CD14-positive monocyte (primary cell): ENCODE measurements at regions not wholly inside any gene's neighbourhood (a gene's known extent, or its start where the extent isn't known, plus 50 kb on each side); places are given as distances from the start of the nearest gene placed in this dataset.

ENCODE experiments used
- DNase-seq, 3 donors: peaks; one replicate each; pipeline ENCODE4 v3.0.0-alpha.2; 2011 to 2022
- H2AFZ ChIP-seq: 2 replicates; pipeline ENCODE4 v1.6.0; 2012; ENCODE audit warnings: mild to moderate bottlenecking, low read depth, low read length, inconsistent platforms; ENCODE audit not compliant: insufficient read depth, poor library complexity, severe bottlenecking
- H3K27ac ChIP-seq, 2 donors: 1 replicate in 1 of 2; 2 replicates in 1 of 2; pipeline ENCODE4 v1.5.1; 2012 to 2013; ENCODE audit warnings: low read length in 2 of 2, control low read depth in 1 of 2, inconsistent platforms in 1 of 2, low read depth in 1 of 2, mild to moderate bottlenecking in 1 of 2
- H3K27me3 ChIP-seq, 2 donors: one replicate each; pipeline versions ENCODE4 v1.6.0 to v1.6.1; 2011 to 2013; ENCODE audit warnings: low read length in 2 of 2; ENCODE audit not compliant: control insufficient read depth in 2 of 2, insufficient read depth in 2 of 2
- H3K36me3 ChIP-seq, 2 donors: replicated peaks in 1 of 2; 1 replicate in 1 of 2; 2 replicates in 1 of 2; pipeline versions ENCODE4 v1.5.1 to v1.6.1; 2012 to 2013; ENCODE audit warnings: low read length in 2 of 2, control low read depth in 1 of 2, inconsistent platforms in 1 of 2, mild to moderate bottlenecking in 1 of 2; ENCODE audit not compliant: insufficient read depth in 2 of 2, control insufficient read depth in 1 of 2
- H3K4me1 ChIP-seq, 2 donors: 1 replicate in 1 of 2; 2 replicates in 1 of 2; pipeline versions ENCODE4 v1.5.1 to v1.6.1; 2012 to 2013; ENCODE audit warnings: low read length in 2 of 2, control low read depth in 1 of 2, inconsistent platforms in 1 of 2, mild to moderate bottlenecking in 1 of 2, moderate library complexity in 1 of 2; ENCODE audit not compliant: insufficient read depth in 2 of 2, control insufficient read depth in 1 of 2
- H3K4me2 ChIP-seq: replicated peaks from 2 replicates; pipeline ENCODE3; 2012; ENCODE audit warnings: low read length, moderate library complexity, mild to moderate bottlenecking; ENCODE audit not compliant: poor library complexity, severe bottlenecking; ENCODE audit errors: extremely low read depth
- H3K4me3 ChIP-seq, 3 experiments: fragments of 200-600 bp in 1 of 3; sonication (generic) in 1 of 3; replicated peaks in 1 of 3; 1 replicate in 2 of 3; 2 replicates in 1 of 3; pipeline ENCODE4 v1.5.1; 2011 to 2013; ENCODE audit warnings: low read length in 3 of 3, mild to moderate bottlenecking in 3 of 3, control low read depth in 2 of 3, low read depth in 2 of 3, inconsistent platforms in 1 of 3, moderate library complexity in 1 of 3
- H3K79me2 ChIP-seq: 2 replicates; pipeline ENCODE4 v1.6.0; 2012; ENCODE audit warnings: mild to moderate bottlenecking, control low read depth, inconsistent platforms, low read length, moderate library complexity; ENCODE audit not compliant: insufficient read depth
- H3K9ac ChIP-seq: 2 replicates; pipeline ENCODE4 v1.6.0; 2017; ENCODE audit warnings: low read length, mild to moderate bottlenecking; ENCODE audit not compliant: insufficient read depth, poor library complexity, severe bottlenecking
- H3K9me3 ChIP-seq, 2 donors: replicated peaks in 1 of 2; 1 replicate in 1 of 2; 2 replicates in 1 of 2; pipeline versions ENCODE4 v1.5.1 to v1.6.1; 2012 to 2013; ENCODE audit warnings: low read length in 2 of 2, control low read depth in 1 of 2; ENCODE audit not compliant: control insufficient read depth in 1 of 2, insufficient read depth in 1 of 2
- H4K20me1 ChIP-seq: 2 replicates; pipeline ENCODE4 v1.6.0; 2012; ENCODE audit warnings: mild to moderate bottlenecking, low read length, control low read depth, moderate library complexity; ENCODE audit not compliant: insufficient read depth
- H3K27ac Mint-ChIP-seq, 7 donors: one replicate each; pipeline ENCODE4 v1.8.0; 2020; ENCODE audit warnings: mild to moderate bottlenecking in 7 of 7, mixed read lengths in 7 of 7, moderate library complexity in 6 of 7, inconsistent platforms in 2 of 7
- H3K27me3 Mint-ChIP-seq, 3 donors: one replicate each; pipeline ENCODE4 v1.8.0; 2021 to 2022; ENCODE audit warnings: low read depth in 3 of 3, mild to moderate bottlenecking in 3 of 3, mixed read lengths in 3 of 3, moderate library complexity in 3 of 3, inconsistent platforms in 1 of 3
- H3K36me3 Mint-ChIP-seq, 2 donors: one replicate each; pipeline ENCODE4 v1.8.0; 2020; ENCODE audit warnings: mixed read lengths in 2 of 2, inconsistent platforms in 1 of 2, mild to moderate bottlenecking in 1 of 2
- H3K4me1 Mint-ChIP-seq: one replicate; pipeline ENCODE4 v1.8.0; 2020; ENCODE audit warnings: mild to moderate bottlenecking, mixed read lengths
- H3K4me3 Mint-ChIP-seq, 2 donors: one replicate each; pipeline ENCODE4 v1.8.0; 2020; ENCODE audit warnings: mild to moderate bottlenecking in 2 of 2, mixed read lengths in 2 of 2, moderate library complexity in 1 of 2
- H3K9me3 Mint-ChIP-seq, 7 donors: one replicate each; pipeline ENCODE4 v1.8.0; 2020 to 2022; ENCODE audit warnings: mixed read lengths in 7 of 7, mild to moderate bottlenecking in 6 of 7, moderate library complexity in 6 of 7, inconsistent platforms in 2 of 7
- WGBS: methylation state at CpG from one replicate; pipeline ENCODE4 v1.1.5; 2013; ENCODE audit warnings: missing lambda C conversion rate; ENCODE audit not compliant: insufficient coverage; 5-methylcytosine and 5-hydroxymethylcytosine counted together
- intact Hi-C, 2 donors: fragments of 100-400 bp; cut with micrococcal nuclease; formaldehyde crosslinking; loops; one replicate each; pipeline versions ENCODE4 v1.15.0 to v1.15.1; 2023
- TF ChIP-seq, protein P1 (sequence below): fragments of 200-600 bp; IDR thresholded peaks from one replicate; pipeline ENCODE4 v1.8.0; 2022; ENCODE audit warnings: antibody characterized with exemption, mild to moderate bottlenecking

DNA sequence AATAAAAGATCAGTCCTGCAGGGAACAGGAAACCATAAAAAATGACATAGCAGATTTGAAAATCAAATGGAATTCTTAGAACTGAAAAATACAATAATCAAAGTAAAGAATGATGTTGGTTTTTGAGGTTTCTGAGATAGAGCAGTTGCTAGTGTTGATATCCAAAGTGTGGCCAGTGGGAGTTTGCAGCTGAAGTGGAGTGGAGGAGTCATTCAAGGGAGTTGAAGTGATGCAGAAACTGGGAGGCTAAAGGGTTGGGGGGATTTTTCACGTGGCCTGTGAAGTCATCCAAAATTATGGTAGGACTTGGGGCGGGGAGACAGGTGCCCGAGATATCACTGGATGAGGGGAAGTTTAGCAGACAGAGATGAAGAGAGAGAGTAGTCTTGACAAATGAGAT, 123.6 kb downstream of the CDC5L start:
- no peak overlapping the region for H3K27ac Mint-ChIP-seq
- no peaks in the 10 kb centered on the region for H3K36me3 ChIP-seq
- H3K9me3 ChIP-seq: no peaks in the 10 kb centered on the region
- WGBS: 72% methylated on average over 3 of the region's 3 CpGs
- no peaks in the 10 kb centered on the region for H3K79me2 ChIP-seq
- peaks cover 14 to 21% (median 18%) of the 10 kb centered on the region in 3 donors for H3K27me3 Mint-ChIP-seq
- H3K4me2 ChIP-seq: no peak overlapping the region
- H3K27me3 ChIP-seq: peaks cover 0 to 3% of the 10 kb centered on the region in 2 donors
- no peaks in the 10 kb centered on the region for H4K20me1 ChIP-seq
- DNase-seq: no peak
- no peak overlapping the region for H3K4me3 Mint-ChIP-seq
- peaks cover 3% of the 10 kb centered on the region for H3K4me1 Mint-ChIP-seq
- intact Hi-C loops: no loop called here
- H3K27ac ChIP-seq: no peak overlapping the region
- H3K4me3 ChIP-seq: no peak overlapping the region
- TF ChIP-seq, protein P1, sequence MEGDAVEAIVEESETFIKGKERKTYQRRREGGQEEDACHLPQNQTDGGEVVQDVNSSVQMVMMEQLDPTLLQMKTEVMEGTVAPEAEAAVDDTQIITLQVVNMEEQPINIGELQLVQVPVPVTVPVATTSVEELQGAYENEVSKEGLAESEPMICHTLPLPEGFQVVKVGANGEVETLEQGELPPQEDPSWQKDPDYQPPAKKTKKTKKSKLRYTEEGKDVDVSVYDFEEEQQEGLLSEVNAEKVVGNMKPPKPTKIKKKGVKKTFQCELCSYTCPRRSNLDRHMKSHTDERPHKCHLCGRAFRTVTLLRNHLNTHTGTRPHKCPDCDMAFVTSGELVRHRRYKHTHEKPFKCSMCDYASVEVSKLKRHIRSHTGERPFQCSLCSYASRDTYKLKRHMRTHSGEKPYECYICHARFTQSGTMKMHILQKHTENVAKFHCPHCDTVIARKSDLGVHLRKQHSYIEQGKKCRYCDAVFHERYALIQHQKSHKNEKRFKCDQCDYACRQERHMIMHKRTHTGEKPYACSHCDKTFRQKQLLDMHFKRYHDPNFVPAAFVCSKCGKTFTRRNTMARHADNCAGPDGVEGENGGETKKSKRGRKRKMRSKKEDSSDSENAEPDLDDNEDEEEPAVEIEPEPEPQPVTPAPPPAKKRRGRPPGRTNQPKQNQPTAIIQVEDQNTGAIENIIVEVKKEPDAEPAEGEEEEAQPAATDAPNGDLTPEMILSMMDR: no peak
- H3K9me3 Mint-ChIP-seq: peaks cover 0 to 6% (median 2%) of the 10 kb centered on the region in 7 donors
- no peaks in the 10 kb centered on the region for H3K36me3 Mint-ChIP-seq
- no peak overlapping the region for H2AFZ ChIP-seq
- no peak overlapping the region for H3K9ac ChIP-seq
- no peaks in the 10 kb centered on the region for H3K4me1 ChIP-seq

DNA sequence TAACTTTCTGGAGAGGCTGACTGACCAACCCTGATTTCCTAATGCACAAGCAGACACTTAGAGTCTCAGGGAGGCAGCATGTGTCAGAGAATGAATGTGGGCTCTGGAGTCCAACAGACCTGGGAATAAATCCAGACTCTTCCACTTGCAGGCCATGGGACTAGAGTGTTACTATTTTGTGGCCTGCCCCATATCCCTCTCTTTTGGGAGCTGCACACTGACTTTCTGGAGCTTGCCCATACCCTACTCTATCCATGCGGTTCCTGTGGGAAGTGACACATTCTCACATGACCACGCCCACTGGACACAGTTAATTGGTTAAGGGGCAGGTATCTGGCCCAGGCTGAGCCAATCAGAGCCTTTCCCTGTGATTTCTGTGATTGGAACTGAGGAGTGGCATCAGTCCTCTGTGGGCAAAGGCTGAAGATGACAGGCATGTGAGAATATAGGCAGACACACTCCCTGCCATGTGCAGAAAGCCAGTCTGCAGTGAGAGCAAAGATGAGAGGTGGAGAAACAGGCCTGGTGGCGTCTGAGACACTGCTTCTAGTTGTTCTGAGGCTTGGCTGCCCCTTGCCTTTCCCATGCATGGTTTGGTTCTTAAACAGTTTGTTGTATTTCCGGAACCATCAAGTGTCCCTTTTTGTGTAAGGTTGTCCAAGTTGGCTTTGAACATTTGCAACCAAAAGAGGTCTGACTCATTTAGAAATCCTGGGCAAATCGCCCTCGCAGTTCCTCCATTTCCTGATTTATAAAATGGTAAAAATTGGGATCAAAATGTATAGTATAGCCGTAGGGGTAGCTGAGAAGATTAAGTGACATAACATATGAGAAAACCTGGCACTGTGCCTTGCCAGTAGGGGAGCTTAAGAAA, 125.6 kb downstream of the CDC5L start:
- TF ChIP-seq, protein P1: no peak
- peaks cover 1 to 8% (median 4%) of the 10 kb centered on the region in 7 donors for H3K9me3 Mint-ChIP-seq
- intact Hi-C loops: no loop called here
- Histone ChIP-seq H3K9me3 (no peaks in the 10 kb centered on the region), H3K27me3 (peaks cover 2 to 10% of the 10 kb centered on the region in 2 donors), H3K79me2 (no peaks in the 10 kb centered on the region), H3K9ac (no peak overlapping the region), H4K20me1 (no peaks in the 10 kb centered on the region), H3K4me2 (no peak overlapping the region), H3K4me3 (no peak overlapping the region), H3K4me1 (no peaks in the 10 kb centered on the region), H3K27ac (no peak overlapping the region), H2AFZ (no peak overlapping the region), H3K36me3 (no peaks in the 10 kb centered on the region)
- peaks cover 3% of the 10 kb centered on the region for H3K4me1 Mint-ChIP-seq
- no peak overlapping the region for H3K27ac Mint-ChIP-seq
- no peaks in the 10 kb centered on the region for H3K36me3 Mint-ChIP-seq
- DNase-seq: no peak
- WGBS: 91% methylated on average over 4 of the region's 7 CpGs
- H3K4me3 Mint-ChIP-seq: no peak overlapping the region
- peaks cover 13 to 34% (median 22%) of the 10 kb centered on the region in 3 donors for H3K27me3 Mint-ChIP-seq
